GM21447 (cell line): ENCODE measurements at regions not wholly inside any gene's neighbourhood (a gene's known extent, or its start where the extent isn't known, plus 50 kb on each side); places are given as distances from the start of the nearest gene placed in this dataset.
"Not testable (repeated sequence)": the region's sequence is repeated elsewhere in the genome, so short reads cannot be mapped to it uniquely, and the experiment has no call there.

Experiments
- ATAC-seq: cut with Tn5 transposase; IDR thresholded peaks from one replicate; pipeline ENCODE4 v1.9.1; 2021; ENCODE audit not compliant: unreplicated experiment

GRCh38 chr6:113254194-113254593, 603.0 kb upstream of the MARCKS start:
- not testable (repeated sequence) for ATAC-seq

DNA sequence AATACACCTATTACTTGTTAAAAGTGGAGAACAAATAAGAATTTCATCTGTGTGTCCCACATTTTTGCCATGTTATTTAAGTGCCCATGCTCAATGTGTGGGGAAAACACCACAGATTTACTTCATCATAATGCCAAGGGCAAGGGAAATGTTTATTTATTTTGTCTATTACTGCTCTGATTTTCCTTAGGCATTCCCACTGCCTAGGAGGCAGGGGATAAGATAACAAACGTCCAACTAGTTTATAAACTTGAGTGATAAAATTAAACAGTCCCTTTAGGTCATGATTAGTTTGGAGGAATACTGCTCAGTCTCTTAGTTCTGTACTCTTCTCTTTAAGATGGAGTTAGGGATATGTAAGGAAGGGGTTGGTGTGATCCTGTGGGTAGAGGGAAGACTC, 598.4 kb upstream of the MARCKS start:
- no peak for ATAC-seq

GRCh38 chr6:113271437-113271836, 585.7 kb upstream of the MARCKS start:
- ATAC-seq, result no peak

- no peak for ATAC-seq
Measured at GRCh38 chr6:113276601-113277000, 580.5 kb upstream of the MARCKS start.

DNA sequence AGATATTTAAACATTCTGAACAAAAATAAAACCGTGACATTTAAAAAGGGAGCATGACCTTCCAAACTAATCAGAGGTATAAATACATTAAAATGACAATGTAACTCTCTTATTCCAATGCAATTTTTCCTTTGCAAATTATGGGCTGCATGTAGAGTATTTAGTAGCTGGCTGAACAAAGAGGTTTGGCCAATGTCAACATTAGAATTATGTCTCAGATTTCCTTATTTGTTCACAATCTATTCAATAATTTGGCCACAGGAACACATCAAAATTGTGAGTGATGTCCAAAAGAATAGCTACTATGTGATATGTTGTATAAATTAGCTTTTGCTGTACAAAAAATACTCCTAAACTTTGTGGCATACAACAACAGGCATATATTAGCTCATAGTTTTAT, 580.0 kb upstream of the MARCKS start:
- ATAC-seq, result no peak

DNA sequence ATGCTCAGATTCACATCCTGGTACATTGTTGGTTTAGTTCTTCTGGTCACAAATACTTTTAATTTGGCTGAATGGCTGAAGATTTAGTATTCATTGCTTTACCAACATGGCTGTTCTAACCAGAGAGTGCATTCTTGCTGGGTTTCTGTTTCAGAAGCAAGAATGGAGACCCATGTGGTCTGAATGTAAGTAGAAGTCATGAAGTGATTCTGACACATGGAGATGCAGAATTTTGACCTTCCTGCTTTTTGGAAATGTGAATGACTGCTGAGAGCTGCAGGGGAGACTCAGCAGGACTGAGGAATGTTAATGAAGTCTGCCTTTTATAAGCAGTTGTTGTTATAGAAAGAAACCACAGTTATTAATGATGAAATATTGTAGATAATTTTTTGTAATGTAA, 576.1 kb upstream of the MARCKS start:
- ATAC-seq, result no peak

DNA sequence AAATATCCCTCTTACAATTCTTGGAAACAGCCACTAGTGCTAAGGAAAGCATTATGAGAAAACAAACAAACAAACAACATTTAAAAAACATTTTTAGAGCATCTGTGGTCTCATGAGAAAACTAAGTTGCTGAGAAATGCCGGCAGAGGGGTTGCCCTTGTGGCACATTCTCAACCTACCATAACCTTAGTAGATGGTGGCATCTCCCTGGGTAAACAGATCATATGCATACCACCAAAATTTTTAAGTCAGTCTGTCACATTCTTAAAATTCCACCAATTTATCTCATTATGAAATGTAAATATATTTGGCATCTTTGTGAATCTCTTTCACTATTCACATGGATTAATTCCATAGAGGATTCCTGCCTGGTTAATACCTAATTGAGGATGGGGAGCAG, 575.7 kb upstream of the MARCKS start:
- no peak for ATAC-seq

DNA sequence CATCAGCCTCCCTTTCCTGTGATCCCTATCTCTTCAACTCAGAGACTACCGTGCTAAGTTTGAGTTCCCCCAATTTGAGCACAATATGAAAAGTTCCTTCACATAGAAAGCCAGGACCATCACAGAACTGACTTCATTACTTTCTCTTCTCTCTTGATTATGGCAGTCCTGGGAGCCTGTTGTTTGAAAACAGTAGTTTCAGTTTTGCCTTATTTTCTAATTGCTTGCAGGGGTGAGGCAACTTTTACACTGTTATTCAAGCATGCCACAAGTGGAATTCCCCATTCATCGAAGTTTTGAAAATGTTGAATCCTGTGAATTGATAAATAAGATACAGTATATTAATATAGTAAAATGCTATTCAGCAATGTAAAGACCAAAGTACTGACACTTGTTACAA, 569.7 kb upstream of the MARCKS start:
- peak; percentile 79 for ATAC-seq

- no peak for ATAC-seq
Measured at GRCh38 chr6:113288409-113288808, 568.7 kb upstream of the MARCKS start.

DNA sequence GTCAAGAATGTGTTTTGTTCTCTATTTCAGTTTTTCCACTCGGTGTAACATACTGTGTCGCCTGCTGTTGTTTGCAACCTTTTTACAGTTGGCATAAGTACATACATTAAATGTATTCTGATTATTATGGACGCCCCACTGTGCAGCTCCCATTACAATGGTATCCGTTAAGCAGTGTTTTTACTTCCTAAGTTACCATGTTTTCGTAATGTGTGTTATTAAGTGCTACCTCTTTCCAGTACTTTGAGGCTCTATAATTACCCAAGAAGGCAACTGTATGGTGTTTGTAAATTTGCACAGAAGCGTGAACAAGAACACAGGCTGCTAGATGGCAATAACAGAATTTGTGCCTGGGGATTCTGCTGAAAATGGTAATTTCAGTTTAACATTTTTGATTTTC, 568.0 kb upstream of the MARCKS start:
- no peak for ATAC-seq

- no peak for ATAC-seq
Measured at GRCh38 chr6:113290684-113291083, 566.5 kb upstream of the MARCKS start.

DNA sequence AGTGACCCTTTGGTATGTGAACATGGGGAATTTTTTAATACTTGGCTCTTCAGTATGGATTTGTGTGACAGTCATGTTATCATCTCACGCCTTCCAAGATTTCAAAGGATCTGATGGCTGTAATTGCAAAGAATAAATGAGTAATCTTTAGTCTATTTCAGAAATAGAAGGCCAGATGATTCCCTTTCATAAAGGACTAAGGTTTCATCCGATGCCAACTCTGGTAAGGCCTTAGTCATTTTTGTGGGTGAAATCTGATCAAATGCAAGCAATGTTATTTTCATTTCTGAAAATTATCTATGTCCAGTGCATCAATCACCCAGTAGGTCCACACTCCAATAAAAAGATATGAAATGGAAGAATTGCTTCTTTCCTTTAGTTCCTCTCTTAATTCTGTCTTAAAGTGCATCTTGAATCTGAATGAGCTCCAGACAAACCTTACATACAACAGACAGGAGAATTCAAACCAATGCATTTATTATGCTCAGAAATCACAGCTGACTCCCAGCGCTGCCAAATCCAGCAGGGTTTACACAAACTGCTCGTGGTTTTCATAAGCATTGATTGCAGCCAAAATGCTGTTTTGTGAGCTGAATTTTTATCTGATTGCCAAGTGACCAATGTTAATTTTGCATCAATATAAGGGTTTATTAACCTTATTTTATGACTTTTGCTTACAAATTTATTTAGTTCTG, 565.2 kb upstream of the MARCKS start:
- ATAC-seq, result no peak

DNA sequence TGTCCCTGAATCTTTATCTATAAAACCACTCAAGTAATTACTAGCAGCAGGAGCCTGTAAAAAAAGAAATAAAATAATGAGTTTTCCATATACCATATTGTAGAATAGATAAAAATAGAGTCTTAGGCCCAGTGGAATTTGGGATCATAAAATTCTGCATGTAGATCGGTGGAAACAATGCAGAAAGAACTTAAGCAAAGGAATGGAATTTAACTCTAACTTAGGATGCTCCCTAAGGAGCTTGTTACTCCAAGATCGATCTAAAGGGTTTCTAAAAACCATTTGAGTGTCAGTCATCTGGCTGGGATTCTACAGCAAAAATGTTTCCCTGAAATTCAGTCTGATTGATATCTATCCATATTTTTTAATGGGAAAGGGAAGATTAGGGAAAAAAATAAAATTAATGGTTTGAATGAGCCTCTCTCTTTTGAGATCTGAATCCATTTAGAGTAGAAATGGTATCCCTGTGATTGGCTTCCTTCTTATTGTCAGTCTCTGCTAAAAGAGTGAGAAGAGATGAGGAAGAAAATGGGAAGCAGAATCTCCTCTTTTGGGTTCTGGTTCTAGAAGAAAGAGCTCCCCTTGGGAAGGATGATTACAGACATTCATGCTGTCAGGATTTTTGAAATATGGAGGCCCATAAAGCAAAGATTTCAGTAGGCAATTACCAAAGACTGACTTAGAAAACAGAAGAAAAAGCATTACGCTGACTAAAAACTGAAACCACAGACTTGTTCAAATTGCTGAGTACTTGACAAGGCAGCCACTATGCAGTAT, 564.3 kb upstream of the MARCKS start:
- peak; percentile 76 for ATAC-seq

GRCh38 chr6:113293423-113293740, 563.8 kb upstream of the MARCKS start:
- no peak for ATAC-seq

GRCh38 chr6:113299531-113299930, 557.6 kb upstream of the MARCKS start:
- ATAC-seq, result no peak

DNA sequence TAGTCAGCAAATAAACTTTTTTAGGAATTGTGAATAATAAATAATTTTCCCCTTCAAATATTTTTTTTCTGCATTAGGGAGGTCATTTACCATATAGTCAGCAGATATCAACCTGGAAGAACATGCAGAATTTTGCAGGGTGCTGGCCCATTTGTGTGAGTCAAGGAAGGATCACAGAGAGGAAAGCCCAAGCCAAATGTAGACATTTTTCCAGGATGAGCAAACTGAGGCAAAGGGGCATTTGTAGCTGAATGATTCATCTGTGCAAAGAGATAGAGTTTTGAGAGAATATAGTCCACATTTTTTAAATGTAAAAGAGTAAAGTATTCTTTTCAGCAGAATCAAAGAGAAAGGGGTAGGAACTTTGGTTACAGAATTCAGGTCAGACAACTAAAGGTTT, 555.5 kb upstream of the MARCKS start:
- ATAC-seq, result no peak

- no peak for ATAC-seq
Measured at GRCh38 chr6:113304116-113304515, 553.0 kb upstream of the MARCKS start.

GRCh38 chr6:113306552-113307145, 550.5 kb upstream of the MARCKS start:
- peak; percentile 94 for ATAC-seq

DNA sequence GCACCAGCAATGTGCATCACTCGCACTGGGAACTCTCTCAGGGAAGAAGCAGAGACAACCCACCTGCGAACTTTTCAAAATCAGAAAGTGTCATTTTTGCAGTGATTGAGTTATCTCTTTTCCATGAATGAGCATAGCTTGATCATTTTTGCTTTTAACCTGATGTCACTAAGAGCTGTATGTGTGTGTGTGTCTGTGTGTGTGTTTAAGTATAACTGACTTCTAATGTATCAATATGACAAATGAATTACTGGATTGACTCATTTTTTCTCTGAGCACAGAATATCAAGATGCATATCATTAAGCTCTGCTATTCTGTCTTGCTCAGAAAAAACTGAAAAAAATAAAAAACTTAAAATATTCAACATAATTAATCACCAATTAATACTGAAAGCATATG, 548.9 kb upstream of the MARCKS start:
- ATAC-seq, result no peak

- no peak for ATAC-seq
Measured at GRCh38 chr6:113313841-113314240, 543.3 kb upstream of the MARCKS start.

- no peak for ATAC-seq
Measured at GRCh38 chr6:113315165-113315564, 542.0 kb upstream of the MARCKS start.

DNA sequence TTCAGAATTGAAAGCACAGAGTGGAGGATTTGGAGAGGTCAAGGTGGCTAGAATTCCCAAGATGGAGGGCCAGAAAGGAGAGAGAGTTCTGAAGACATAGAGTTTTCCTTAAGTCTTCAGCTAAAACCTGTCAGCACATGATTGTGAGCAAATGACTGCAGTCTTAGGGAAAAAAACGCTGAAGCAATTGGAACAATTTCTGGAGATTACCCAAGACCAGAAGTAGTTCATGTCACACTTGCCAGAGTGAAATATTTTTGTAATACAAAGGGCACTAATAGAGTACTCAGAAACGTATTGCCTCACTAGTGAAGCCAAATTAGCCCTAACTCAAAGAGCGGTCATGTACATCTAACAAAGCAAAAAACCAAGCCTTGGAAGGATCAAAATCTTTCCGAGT, 541.3 kb upstream of the MARCKS start:
- ATAC-seq, result no peak
